Forelimb muscle (tissue), 1 donor: ENCODE measurements at regions not wholly inside any gene's neighbourhood (a gene's known extent, or its start where the extent isn't known, plus 50 kb on each side); places are given as distances from the start of the nearest gene placed in this dataset.

Experiments
- DNase-seq: peaks from one replicate; pipeline ENCODE4 v3.0.0-alpha.2; 2013; ENCODE audit warnings: low read depth

DNA sequence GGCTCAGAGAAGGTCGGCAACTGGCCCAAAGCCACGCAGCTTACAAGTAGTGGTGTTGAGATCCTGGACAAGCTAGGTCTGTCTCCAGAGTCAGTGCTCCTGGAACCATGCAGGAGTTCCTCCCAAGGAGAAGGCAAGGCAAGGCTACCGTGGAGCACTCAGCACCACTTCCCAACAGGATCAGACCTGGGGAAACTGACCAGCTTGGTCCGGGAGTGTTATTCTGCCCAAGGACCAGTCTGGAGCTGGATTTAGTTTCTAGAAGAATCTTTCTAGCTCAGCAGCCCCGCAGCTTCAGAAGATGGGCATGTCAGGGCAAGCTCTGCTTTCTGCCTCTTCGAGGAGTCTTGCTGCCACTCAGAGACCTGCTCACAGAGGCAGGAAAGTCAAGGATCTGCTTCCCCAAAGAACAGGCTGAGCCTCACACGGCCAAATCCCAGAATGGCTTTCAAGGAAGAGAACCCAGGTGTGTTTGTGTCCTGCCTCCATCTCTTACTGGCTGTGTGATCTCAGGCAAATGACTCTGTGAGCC, 302.8 kb downstream of the MATN1 start:
- DNase-seq = no peak

DNA sequence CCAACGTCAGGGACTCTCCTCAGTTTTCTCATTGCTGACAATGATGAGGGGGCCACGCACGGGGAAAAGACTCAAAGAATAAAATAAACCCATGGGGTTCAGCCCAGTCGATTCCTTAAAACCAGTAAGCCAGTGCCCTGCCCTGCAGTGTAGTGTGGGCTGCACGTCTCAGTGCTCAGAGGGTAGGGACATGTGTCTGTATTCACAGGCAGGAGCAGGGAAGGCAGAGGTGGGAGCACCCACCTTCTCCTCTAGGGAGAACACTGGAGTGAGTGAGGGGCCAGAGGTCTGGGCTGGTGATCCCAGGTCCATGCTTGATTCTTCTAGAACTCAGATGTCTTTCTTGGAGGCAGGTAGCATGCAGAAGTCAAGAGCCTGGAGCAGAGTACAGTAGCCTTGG, 303.6 kb downstream of the MATN1 start:
- no peak for DNase-seq

DNA sequence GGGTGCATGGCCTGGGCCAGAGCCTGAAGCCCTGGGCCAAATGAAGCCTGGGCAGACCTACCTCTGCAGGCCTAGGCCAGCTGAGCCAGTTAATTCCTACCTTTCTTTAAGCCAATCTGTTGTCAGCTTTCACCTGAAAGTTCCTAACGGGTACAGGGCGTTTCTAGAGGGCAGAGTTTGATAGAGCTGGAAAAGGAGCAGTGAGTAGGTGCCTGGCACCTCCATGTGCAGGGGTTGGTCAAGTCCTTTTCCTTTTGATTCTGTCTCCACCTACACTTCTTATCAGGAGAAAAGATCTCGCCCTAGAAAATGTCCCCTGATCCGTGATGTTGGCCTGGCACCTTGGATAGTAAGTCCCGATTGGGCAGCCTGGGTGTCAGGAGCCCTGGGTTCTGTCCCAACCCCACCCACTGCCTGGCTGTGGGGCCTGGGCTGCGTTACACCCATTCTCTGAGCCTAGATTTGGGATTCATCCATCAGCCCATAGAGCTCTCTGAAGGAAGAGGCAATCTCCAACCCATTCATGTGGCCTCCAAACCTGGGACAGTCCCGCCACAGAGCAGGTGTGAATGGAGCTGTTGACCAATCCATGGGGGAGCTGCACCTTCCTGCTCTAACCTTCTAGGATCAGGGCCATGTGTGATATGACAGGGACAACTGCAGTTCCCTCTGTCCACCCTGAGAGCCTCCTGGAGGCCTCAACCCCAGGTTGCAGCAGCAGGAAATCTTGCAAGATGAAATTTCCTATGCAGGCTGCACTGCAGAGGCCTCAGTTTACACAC, 304.3 kb downstream of the MATN1 start:
- no peak for DNase-seq

DNA sequence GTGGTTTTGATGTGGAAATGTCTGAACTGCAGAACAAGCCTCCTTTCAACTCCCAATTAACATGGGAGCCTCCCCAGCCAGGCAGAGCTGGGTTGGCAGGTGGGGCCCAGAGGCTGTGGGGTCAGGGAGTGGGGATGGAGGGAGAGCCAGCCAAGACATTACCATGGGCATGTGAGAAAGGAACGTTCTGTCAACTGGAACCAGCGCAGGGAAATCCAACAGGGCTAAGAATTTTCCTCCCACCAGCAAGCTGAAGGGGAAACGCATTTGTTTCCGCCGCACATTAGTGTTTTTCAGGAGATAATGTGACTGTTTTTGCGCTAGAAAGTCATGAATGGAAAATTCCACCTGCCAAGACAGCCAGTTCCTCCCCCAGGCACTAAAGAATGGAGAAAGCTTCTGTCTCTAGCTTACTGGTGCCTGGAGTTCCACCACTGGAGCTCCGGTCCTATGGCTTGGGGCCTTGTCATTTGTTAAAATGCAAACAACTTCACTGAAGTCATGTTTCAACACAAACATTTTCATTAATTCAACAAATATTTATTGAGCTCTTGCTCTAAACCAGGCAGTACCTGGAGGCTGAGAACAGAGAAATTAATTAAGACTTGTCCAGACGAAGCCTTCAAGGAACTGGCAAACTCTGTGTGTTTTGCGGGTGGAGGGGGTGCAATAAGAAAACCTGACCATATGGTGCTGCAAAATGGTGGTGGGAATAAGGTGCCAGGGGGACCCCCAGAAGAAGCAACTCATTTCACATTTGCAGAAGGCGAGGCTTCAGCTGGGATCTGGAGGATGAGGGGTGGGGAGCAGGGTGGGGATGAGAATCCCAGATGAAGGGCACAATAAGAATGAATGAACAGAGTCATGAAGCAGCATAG, 305.1 kb downstream of the MATN1 start:
- DNase-seq = no peak

DNA sequence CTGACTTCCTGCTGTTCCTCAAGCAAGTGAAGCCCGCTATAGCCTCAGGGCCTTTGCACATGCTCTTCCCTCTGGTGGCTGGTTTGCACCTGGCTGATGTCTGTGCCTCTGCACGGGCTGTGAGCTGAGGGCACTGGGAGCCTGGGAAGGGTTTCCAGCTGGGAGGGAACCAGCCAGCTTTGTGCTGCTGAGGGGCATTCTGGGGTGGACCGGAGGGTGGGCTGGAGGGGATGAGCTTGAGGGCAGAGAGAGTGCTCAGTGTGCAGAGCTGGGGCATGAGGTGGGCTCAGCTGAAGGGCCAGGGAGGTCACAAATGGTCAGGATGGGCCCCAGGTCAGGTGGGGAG, 305.7 kb downstream of the MATN1 start:
- no peak for DNase-seq

DNA sequence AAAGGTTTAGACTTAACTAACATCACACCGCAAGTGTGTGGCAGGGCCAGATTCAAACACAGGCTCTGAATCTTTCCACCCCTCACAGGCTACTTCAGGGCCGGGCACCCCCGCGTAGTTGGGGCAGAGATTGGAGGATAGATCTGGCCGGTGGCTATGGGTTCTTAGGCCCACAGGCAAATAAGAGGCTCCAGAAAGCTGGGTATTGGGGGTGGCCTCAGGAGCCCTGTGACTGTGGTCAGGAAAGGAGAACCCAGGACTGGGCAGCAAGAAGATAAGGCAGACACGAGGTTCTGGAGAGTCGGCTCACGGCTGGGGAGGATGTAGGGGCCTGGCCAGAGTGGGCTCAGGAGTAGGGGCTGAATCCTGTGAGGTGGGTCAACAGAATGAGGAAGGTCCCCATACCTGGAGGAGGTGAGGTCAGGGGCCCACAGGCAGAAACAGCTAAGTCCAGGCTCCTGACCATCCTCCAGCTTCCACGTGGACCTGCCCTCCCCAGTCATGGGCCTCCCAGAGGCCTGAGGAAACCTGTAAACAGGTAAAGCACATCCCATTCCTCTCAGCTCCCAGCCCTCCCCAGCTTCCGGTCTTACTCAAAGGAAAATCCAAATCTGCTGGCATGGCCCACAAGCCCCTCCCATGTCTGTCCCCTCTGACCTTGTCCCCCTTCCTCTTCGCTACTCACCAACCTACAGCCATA, 306.2 kb downstream of the MATN1 start:
- no peak for DNase-seq

DNA sequence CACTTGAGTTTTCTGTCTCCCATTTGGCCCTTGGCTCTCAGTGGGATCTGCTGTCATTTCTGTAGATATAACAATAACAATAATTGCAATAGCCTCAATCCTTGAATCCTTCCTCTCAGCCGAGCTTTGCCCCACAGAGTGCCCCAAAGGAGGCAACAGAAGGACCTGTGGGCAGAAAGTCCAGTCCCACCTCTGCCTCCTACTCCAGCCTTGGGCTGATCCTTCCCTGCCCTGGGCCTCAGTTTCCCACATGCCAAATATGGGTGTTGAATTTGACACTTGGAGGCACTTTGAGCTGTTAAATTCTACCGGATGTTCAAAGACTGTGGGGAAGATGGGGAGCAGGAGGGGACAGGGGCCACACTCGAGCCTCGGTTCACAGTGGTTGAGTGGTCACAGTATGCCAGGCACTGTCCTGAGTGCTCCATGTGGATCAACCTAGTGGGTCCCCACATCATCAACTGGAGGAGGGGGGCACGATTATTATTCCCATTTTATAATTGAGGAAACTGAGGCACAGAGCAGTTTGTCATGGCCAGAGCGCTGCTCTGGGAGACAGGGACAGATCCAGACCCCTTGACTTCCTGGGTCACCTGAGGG, 307.1 kb downstream of the MATN1 start:
- DNase-seq = no peak

DNA sequence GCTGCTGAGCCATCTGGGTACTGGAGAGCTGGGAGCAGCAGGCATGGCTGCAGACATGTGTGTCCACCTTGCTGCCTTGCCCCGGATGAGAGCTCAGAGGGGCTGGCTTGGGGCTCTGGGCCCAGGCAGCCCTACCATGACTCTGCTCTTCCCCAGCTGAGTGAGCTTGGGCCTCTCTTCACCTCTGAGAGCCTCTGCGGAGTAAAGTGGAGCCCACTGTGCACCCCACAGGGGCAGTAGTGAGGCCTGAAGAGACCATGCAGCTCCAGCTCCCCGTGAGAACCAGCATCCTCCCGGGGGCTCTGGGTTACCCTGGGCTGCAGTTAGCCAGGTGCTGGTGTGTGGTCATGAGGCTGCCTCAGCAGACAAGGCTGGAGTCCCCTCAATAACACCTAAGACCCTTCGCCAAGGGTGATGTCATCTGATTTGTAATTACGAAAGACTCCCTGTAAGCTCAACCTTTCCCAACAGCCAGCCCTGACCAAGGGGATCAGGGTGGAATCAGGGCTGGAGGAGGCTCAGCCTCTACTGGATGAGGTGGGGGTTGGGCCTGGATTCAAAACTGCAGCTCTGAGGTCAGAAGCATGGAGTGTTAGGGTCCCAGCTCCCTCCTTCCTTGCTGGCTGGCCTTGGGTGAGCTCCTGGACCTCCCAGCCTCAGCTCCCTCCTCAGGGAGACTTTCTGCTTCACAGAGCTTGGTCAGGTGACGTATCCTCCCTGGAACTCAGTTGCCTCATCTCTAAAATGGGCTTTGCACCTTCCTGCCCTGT, 308.0 kb downstream of the MATN1 start:
- no peak for DNase-seq

DNA sequence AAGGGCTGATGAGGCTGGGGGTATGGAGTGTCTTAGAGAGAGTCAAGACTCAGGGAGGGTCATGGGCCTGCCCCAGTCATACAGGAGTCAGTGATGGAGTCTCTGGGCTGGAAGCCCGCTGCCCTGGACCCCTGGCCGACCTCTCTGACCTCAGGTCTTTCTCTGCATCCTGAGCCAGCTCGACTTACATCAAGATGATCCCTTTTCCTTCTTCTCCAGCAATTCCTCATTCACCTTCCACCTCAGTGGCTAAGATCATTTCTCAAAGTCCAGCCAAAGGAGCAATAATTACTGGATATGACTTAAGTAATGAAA, 308.6 kb downstream of the MATN1 start:
- DNase-seq = no peak

DNA sequence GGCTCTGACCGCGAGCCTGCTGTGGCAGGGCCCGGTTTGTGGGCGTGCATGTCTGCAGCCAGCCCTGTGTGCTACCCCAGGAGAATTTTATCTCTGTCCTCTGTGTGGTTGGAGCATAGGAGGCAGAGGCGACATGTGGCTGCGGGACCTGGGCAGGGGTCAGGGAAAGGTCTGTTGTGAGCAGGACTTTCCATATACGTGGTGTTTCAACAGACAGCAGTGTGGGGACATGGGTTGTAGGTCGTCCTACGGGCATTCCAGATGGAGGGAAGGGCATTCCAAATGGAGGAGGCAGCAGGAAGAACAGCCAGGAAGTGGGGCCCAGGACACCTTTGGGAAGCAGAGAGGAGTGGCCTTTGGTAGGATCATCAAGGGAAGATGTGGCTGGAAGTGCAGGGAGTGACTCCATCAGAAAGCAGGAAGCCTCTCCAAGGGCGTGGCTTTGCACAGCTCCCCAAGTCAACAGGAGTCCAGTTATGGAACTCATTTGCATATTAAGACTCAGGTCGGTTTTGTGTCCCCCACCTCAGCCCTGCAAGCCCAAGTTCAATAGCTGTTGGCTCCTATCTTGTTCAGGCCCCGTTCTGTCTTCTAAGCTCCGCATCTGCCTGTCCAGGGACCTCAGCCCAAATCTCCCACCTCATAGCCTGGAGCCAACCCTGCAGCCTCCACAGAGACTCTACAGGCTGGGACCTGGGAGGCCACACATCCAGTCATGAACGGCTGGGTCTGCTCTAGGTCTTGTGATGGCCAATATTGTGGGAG, 309.1 kb downstream of the MATN1 start:
- DNase-seq = no peak

DNA sequence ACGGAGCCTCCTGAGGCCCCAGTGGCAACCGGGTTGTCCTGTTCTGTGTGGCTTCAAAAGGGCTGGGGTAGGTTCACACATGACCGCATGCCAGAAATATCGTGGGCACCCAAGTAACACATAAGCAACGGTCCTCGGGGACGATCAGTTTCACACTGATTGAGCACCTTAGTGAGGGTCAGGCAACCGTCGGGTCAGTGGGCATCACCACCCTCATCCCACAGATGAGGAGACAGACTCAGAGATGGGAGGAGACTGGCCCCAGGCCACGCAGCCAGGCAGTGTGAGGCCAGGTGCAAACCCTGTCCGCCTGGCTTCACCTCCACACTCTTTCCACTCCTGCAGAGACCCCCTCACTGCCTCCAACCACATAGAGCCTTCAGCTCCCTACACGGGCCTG, 309.8 kb downstream of the MATN1 start:
- no peak for DNase-seq

DNA sequence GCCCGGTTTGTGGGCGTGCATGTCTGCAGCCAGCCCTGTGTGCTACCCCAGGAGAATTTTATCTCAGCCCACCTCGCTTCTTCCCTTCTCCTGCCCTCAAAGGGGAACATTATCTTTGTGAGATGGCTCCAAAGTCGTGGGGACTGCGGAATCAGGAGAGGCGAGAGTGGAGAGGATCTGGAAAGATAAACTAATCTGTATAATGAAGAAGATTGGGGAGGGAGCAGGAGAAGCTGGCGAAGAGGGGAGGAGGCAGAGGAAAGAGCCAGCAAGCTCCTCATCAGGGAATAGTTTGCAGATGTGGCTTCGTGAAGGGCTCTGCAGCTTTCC, 310.3 kb downstream of the MATN1 start:
- no peak for DNase-seq

DNA sequence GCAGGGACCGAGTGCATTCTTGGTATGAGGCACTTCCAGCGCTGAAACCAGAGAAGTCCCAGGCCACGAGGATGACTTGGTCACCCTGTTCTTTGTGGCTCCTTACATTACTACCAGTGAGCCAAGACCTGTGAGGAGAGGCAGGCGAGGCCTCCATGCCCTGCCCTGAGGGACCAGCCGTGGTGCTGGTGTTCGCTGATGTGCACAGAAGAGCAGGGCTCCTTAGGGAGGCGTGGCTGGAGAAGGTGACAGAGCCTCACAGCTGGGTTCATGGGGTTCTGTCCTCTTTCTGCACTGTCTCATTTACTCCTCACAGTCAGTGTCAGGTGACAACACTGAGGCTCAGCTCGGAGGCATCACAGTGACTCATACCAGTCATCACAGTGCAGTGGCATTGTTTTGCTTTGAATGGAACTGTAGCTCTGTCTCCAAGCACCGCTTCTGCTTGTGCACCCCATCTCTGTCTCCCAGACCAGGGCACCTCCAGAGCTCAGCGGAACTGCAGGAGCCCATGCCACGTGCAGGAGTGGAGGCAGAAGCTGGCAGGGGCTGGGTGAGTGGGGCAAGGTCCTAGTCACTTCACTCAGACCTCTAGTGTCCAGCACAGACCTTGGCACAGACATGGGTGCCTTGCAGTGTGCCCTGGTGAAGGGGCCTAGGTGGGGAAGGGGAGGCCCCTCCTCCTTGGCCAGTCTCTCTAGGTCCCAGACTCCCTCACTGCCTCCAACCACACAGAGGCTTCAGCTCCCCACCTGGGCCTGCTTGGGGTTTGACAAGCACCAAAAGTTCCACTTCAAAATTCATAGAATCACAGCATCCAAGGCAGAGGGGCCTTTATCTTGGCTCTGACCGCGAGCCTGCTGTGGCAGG, 310.9 kb downstream of the MATN1 start:
- no peak for DNase-seq

DNA sequence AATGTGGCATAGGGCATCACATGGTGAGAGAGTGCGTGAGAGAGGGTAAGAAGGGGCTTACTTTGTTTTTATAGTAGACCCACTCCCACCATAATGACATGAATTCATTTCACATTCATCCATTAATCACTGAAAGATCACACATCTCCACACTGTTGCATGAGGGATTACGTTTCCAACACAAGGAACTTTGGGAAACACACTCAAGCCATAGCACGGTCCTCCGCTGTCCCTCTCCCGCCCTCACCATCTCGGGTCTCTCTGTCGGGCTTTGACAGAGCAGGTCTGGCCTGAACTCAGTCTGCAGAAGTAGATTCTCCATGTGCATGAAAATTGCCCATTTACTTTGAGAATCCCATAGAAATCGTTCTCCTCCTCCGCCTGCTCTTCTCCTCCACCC, 312.2 kb downstream of the MATN1 start:
- no peak for DNase-seq

DNA sequence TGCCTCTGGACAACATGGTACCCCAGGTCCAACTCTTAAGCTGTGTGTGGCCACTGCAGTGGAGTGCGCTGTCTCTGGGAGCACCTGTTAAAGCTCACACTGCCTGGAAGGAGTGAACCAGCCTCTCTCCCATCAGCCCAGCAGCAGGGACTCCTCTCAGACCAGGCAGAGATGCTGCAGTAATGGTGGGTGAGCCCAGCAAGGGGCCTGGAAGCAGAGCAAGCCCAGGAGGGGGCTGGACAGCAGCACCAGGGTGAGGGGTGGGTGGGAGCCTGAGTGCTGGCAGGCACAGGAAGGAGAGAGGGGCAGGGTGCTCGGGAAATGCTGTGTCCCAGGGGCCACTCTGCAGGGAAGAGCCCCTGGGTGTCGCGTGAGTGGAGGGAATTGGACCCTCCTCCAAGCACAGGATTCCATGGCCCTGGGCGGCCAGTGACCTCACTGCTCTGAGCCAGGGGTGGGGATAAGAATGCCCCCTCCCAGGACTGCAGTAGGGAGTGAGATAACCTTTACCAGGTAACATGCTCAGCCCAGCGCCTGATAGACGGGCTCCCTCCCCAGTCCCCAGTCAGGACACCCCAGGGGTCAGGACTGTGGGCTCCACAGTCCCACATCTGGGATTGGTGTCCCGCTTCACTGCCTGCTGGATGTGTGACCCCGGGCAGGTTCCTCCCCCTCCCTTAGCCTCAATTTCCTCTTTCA, 313.1 kb downstream of the MATN1 start:
- DNase-seq = no peak

DNA sequence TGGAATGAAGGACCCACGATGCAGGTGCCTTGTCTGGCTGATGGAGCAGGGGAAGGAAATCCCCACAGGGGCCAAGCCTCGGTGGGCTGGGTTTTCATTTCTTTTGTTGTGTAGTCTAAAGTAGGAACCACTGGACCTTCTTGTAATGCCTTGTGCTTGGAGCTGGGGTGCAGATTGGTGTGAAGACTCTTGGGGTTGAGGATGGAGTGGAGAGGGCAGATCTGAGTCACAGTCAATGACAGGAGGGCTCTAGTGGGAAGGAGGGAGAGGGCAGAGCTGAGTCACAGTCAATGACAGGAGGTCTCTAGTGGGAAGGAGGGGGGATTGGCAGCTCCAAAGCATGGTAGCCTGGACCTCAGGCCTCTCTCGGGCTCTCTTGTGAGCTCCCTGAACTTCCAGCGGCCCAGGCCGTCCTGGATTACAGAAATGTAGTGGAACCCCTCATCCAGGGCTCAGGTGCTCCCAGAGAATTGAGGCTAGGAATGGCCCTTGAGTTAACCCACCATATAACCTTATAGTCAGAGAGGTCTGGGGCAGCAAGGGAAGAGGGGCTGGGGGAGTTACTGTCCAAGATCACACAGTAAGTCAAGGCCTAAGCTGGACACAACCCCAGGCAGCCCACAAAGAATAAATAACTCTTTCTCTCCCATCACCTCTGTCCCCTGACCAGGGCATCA, 313.8 kb downstream of the MATN1 start:
- no peak for DNase-seq

DNA sequence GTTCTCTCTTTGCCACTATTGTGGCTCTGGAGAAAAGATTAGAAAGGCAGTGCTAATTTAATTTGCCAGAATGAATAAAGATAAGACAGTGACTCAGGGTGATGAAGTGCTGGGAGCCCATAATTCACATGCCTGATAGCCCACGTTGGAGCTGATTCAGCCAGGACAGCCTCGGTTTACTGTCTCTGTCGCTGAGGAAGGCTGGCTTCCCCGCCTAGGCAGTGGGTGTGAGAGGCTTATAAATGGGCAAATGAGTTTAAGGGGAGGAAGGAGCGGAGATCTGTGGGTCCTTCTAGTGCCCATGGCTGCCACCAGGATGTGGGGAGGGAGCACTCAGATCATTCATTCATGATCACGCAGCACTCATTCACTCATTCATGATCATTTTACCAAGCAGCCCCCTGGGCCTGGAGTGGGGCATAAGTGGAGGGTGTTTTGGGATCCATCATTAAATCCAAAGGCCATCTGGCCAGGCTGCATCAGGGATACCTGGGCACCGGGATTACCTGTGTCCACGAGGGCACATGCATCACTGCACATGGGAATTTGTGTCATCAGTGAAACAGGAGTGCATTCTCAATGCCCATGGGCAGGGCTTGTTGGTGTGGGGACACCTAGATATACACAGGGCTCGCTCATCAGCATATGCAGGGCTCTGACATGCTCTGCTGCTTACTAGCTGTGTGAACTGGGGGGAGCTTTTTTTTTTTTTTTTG, 315.4 kb downstream of the MATN1 start:
- DNase-seq = no peak
